ENCODE measurements at regions not wholly inside any gene's neighbourhood (a gene's known extent, or its start where the extent isn't known, plus 50 kb on each side); places are given as distances from the start of the nearest gene placed in this dataset.

DNA sequence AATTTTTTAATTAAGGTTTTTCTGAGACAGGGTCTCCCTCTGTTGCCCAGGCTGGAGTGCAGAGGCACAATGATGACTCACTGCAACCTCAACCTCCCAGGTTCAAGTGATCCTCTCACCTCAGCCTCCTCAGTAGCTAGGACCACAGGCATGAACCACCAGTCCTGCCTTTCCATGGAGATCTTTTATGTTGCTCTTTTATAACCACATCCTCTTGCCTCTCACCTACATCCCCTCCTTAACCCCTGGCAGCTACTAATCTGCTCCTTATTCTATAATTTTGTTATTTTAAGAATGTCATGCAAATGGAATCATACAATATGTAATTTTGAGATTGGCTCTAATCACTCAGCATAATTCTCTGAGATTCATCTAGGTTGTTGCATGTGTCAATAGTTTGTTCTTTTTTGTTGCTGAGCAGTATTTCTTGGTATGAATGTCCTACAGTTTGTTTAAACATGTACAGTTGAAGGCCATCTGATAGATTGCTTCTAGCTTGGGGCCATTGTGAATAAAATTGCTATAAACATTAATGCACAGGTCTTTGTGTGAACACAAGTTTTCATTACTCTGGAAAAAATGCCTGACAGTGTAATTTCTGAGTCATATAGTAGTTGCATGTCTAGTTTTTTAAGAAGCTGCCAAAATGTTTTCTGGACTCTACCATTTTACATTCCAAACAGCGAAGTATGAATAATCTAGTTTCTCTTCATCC is 249.2 kb upstream of the AMIGO2 start:
- H3K27ac ChIP-seq (ENCODE audit: poor library complexity, severe bottlenecking): peak overlapping the region; percentile 21
- H3K4me3 ChIP-seq (ENCODE audit: severe bottlenecking): no peak overlapping the region
- DNase-seq (ENCODE audit: low spot score) (no peak), ATAC-seq (ENCODE audit: low read depth) (peak; percentile 40; the same call in 1 of the 3 replicates)
- no peaks in the 10 kb centered on the region for H3K27me3 ChIP-seq (ENCODE audit: insufficient read depth, poor library complexity, severe bottlenecking)
- H3K4me1 ChIP-seq (ENCODE audit: insufficient read depth, poor library complexity, severe bottlenecking): no peaks in the 10 kb centered on the region
- TF ChIP-seq, protein P1, sequence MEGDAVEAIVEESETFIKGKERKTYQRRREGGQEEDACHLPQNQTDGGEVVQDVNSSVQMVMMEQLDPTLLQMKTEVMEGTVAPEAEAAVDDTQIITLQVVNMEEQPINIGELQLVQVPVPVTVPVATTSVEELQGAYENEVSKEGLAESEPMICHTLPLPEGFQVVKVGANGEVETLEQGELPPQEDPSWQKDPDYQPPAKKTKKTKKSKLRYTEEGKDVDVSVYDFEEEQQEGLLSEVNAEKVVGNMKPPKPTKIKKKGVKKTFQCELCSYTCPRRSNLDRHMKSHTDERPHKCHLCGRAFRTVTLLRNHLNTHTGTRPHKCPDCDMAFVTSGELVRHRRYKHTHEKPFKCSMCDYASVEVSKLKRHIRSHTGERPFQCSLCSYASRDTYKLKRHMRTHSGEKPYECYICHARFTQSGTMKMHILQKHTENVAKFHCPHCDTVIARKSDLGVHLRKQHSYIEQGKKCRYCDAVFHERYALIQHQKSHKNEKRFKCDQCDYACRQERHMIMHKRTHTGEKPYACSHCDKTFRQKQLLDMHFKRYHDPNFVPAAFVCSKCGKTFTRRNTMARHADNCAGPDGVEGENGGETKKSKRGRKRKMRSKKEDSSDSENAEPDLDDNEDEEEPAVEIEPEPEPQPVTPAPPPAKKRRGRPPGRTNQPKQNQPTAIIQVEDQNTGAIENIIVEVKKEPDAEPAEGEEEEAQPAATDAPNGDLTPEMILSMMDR (IDR thresholded peaks at IDR 0.05; ENCODE audit: poor library complexity, severe bottlenecking): no peak
- H3K36me3 ChIP-seq (ENCODE audit: low read depth): no peaks in the 10 kb centered on the region
- H3K9me3 ChIP-seq (ENCODE audit: severe bottlenecking): no peaks in the 10 kb centered on the region

DNA sequence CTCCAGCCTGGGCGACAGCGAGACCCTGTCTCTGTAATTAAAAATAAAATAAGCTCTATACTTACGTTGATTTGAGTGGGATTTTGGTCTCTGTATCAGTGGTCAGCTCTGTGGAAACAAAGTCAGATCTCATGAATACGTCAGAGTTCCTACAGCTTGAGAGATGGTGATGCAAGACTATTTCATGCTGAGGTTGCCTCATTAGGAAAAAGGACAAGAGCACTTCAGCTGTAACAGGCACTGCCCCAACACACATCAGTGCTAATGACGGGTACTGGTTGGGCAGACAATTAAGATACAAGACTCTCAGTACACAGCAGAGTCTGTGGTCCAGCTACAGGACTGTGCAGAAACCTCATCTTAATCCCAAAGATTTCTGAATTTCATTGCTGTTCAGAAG is 246.4 kb upstream of the AMIGO2 start:
- ATAC-seq (ENCODE audit: low read depth): no peak
- no peaks in the 10 kb centered on the region for H3K27me3 ChIP-seq (ENCODE audit: insufficient read depth, poor library complexity, severe bottlenecking)
- no peaks in the 10 kb centered on the region for H3K36me3 ChIP-seq (ENCODE audit: low read depth)
- no peak overlapping the region for H3K27ac ChIP-seq (ENCODE audit: poor library complexity, severe bottlenecking)
- TF ChIP-seq, protein P1 (IDR thresholded peaks at IDR 0.05; ENCODE audit: poor library complexity, severe bottlenecking): no peak
- no peak for DNase-seq (ENCODE audit: low spot score)
- peaks cover 2% of the 10 kb centered on the region for H3K9me3 ChIP-seq (ENCODE audit: severe bottlenecking)
- no peak overlapping the region for H3K4me3 ChIP-seq (ENCODE audit: severe bottlenecking)
- no peaks in the 10 kb centered on the region for H3K4me1 ChIP-seq (ENCODE audit: insufficient read depth, poor library complexity, severe bottlenecking)

DNA sequence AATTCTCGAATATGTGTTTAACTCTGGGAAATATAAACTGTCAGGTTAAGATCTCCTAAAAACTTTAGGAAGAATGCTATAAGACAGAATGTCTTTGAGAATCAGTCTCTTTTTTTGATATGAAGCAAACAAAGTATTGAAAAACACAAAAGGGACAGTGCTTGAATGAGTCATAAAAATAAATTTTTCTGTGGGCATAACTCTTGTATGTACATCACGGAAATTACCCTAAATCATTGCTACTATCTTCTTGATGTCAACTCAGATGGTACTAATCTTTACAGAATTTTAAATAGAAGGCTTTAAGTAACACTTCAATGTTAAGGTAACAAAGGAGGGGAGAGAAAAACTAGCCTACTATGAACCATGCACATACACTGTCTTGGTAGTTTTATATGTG is 244.0 kb upstream of the AMIGO2 start:
- H3K4me1 ChIP-seq (ENCODE audit: insufficient read depth, poor library complexity, severe bottlenecking): no peaks in the 10 kb centered on the region
- peaks cover 2% of the 10 kb centered on the region for H3K9me3 ChIP-seq (ENCODE audit: severe bottlenecking)
- ATAC-seq (ENCODE audit: low read depth): no peak
- DNase-seq (ENCODE audit: low spot score): no peak
- H3K36me3 ChIP-seq (ENCODE audit: low read depth): no peaks in the 10 kb centered on the region
- TF ChIP-seq, protein P1 (IDR thresholded peaks at IDR 0.05; ENCODE audit: poor library complexity, severe bottlenecking): no peak
- H3K4me3 ChIP-seq (ENCODE audit: severe bottlenecking): no peak overlapping the region
- H3K27me3 ChIP-seq (ENCODE audit: insufficient read depth, poor library complexity, severe bottlenecking): no peaks in the 10 kb centered on the region
- H3K27ac ChIP-seq (ENCODE audit: poor library complexity, severe bottlenecking): no peak overlapping the region

DNA sequence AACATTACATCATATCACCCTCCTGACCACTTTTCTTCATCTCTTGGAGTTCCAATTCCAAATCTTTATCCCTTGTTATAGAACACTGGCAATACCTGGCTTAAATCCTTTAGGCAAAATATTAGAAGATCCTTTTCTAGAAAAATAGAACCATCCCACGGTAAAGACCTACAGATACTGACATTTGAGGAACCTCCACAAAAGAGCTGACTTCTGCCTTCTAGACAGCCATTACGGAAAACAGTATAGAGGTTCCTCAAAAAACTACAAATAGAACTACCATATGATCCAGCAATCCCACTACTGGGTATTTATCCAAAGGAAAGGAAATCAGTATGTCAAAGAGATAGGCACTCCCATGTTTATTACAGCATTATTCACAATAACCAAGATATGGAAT is 241.7 kb upstream of the AMIGO2 start:
- Histone ChIP-seq H3K36me3 (ENCODE audit: low read depth) (no peaks in the 10 kb centered on the region), H3K4me3 (ENCODE audit: severe bottlenecking) (no peak overlapping the region), H3K27me3 (ENCODE audit: insufficient read depth, poor library complexity, severe bottlenecking) (no peaks in the 10 kb centered on the region), H3K27ac (ENCODE audit: poor library complexity, severe bottlenecking) (no peak overlapping the region), H3K4me1 (ENCODE audit: insufficient read depth, poor library complexity, severe bottlenecking) (no peaks in the 10 kb centered on the region), H3K9me3 (ENCODE audit: severe bottlenecking) (peaks cover 2% of the 10 kb centered on the region)
- ATAC-seq (ENCODE audit: low read depth) (no peak), DNase-seq (ENCODE audit: low spot score) (no peak)
- TF ChIP-seq, protein P1 (IDR thresholded peaks at IDR 0.05; ENCODE audit: poor library complexity, severe bottlenecking): no peak

DNA sequence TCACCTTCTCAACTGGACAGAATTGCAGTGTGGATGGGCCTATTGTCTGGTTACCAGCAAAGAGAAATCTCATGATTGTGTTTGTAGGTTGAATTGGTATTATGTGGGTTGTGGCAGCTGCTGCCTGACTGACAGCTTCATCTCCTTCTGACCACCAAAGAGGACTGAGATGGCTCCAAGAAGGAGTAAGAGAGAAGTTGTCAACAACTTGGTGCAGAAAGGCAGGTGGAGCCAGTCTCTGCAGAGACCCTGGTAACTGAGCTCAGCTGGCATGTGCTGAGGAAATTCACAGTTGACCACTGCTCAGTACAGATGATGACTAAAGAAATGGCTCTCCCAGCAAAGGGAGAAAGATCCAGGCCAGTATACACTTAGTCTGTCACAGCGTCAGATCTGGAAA is 240.0 kb upstream of the AMIGO2 start:
- H3K27ac ChIP-seq (ENCODE audit: poor library complexity, severe bottlenecking): no peak overlapping the region
- H3K9me3 ChIP-seq (ENCODE audit: severe bottlenecking): peaks cover 2% of the 10 kb centered on the region
- ATAC-seq (ENCODE audit: low read depth) (no peak), DNase-seq (ENCODE audit: low spot score) (no peak)
- H3K4me1 ChIP-seq (ENCODE audit: insufficient read depth, poor library complexity, severe bottlenecking): no peaks in the 10 kb centered on the region
- no peaks in the 10 kb centered on the region for H3K27me3 ChIP-seq (ENCODE audit: insufficient read depth, poor library complexity, severe bottlenecking)
- TF ChIP-seq, protein P1 (IDR thresholded peaks at IDR 0.05; ENCODE audit: poor library complexity, severe bottlenecking): no peak
- H3K4me3 ChIP-seq (ENCODE audit: severe bottlenecking): no peak overlapping the region
- no peaks in the 10 kb centered on the region for H3K36me3 ChIP-seq (ENCODE audit: low read depth)

Measured in RWPE2 (cell line).